Skin of body (tissue), 1 donor: ENCODE measurements at regions not wholly inside any gene's neighbourhood (a gene's known extent, or its start where the extent isn't known, plus 50 kb on each side); places are given as distances from the start of the nearest gene placed in this dataset.

Experiments used
- DNase-seq: peaks from one replicate; lab custom pipeline; 2025; lab: John Stamatoyannopoulos, UW

- no peak for DNase-seq
Measured at GRCh38 chr18:69216321-69216720, 184.4 kb upstream of the DOK6 start.

- DNase-seq: no peak
Measured at GRCh38 chr18:69217196-69218000, 183.3 kb upstream of the DOK6 start.

- DNase-seq: no peak
Measured at GRCh38 chr18:69220529-69220928, 180.2 kb upstream of the DOK6 start.

- no peak for DNase-seq
Measured at GRCh38 chr18:69222089-69222488, 178.6 kb upstream of the DOK6 start.

- DNase-seq: no peak
Measured at GRCh38 chr18:69226971-69227370, 173.7 kb upstream of the DOK6 start.

GRCh38 chr18:69230204-69230603 lies 170.5 kb upstream of the DOK6 start:
- no peak for DNase-seq

GRCh38 chr18:69233465-69234054 lies 167.1 kb upstream of the DOK6 start:
- DNase-seq: no peak

GRCh38 chr18:69239849-69240674 lies 160.6 kb upstream of the DOK6 start:
- DNase-seq: no peak

GRCh38 chr18:69246027-69246426 lies 154.7 kb upstream of the DOK6 start:
- no peak for DNase-seq

GRCh38 chr18:69250305-69251151 lies 150.2 kb upstream of the DOK6 start:
- DNase-seq: peak; percentile 6

- DNase-seq: peak; percentile 1
Measured at GRCh38 chr18:69257861-69258458, 142.7 kb upstream of the DOK6 start.

GRCh38 chr18:69259282-69259681 lies 141.4 kb upstream of the DOK6 start:
- no peak for DNase-seq

GRCh38 chr18:69261406-69261805 lies 139.3 kb upstream of the DOK6 start:
- DNase-seq: no peak

- DNase-seq: no peak
Measured at GRCh38 chr18:69265656-69266055, 135.0 kb upstream of the DOK6 start.

GRCh38 chr18:69267895-69268294 lies 132.8 kb upstream of the DOK6 start:
- no peak for DNase-seq

- DNase-seq: no peak
Measured at GRCh38 chr18:69282371-69282770, 118.3 kb upstream of the DOK6 start.

- no peak for DNase-seq
Measured at GRCh38 chr18:69291044-69291443, 109.6 kb upstream of the DOK6 start.

- DNase-seq: no peak
Measured at GRCh38 chr18:69291755-69292154, 108.9 kb upstream of the DOK6 start.

- no peak for DNase-seq
Measured at GRCh38 chr18:69300185-69300584, 100.5 kb upstream of the DOK6 start.

GRCh38 chr18:69308619-69309018 lies 92.1 kb upstream of the DOK6 start:
- no peak for DNase-seq

GRCh38 chr18:69326094-69326493 lies 74.6 kb upstream of the DOK6 start:
- no peak for DNase-seq
